DOHH2 (cell line): ENCODE measurements at regions not wholly inside any gene's neighbourhood (a gene's known extent, or its start where the extent isn't known, plus 50 kb on each side); places are given as distances from the start of the nearest gene placed in this dataset.

Experiments used
- H3F3A ChIP-seq: fragments of 200-600 bp; sonication (generic), shearing (Covaris generic); 2 replicates; pipeline ENCODE4 v1.6.0; 2016; ENCODE audit warnings: antibody characterized with exemption, mild to moderate bottlenecking; ENCODE audit not compliant: control insufficient read depth, insufficient read depth
- H3K27ac ChIP-seq: fragments of 200-600 bp; sonication (generic); 2 replicates; pipeline ENCODE4 v1.5.1; 2014; ENCODE audit warnings: low read depth, mild to moderate bottlenecking, low read length, moderate library complexity
- H3K27me3 ChIP-seq: fragments of 200-600 bp; sonication (generic); 2 replicates; pipeline ENCODE4 v1.6.1; 2014; ENCODE audit warnings: mild to moderate bottlenecking, low read length, mixed read lengths; ENCODE audit not compliant: control insufficient read depth
- H3K36me3 ChIP-seq: fragments of 200-600 bp; sonication (generic); 2 replicates; pipeline ENCODE4 v1.6.1; 2014; ENCODE audit warnings: mild to moderate bottlenecking, low read length, moderate library complexity, mixed read lengths; ENCODE audit not compliant: control insufficient read depth
- H3K4me1 ChIP-seq: fragments of 200-600 bp; sonication (generic); 2 replicates; pipeline ENCODE4 v1.6.1; 2014; ENCODE audit warnings: mild to moderate bottlenecking, low read length, mixed read lengths; ENCODE audit not compliant: control insufficient read depth
- H3K4me2 ChIP-seq: fragments of 200-600 bp; sonication (generic); 2 replicates; pipeline ENCODE4 v1.6.0; 2014; ENCODE audit warnings: mild to moderate bottlenecking, low read length, moderate library complexity
- H3K4me3 ChIP-seq: fragments of 200-600 bp; sonication (generic); 2 replicates; pipeline ENCODE4 v1.5.1; 2014; ENCODE audit warnings: mild to moderate bottlenecking, low read length, mixed read lengths
- H3K79me2 ChIP-seq: fragments of 200-600 bp; sonication (generic); 2 replicates; pipeline ENCODE4 v1.6.1; 2014; ENCODE audit warnings: mild to moderate bottlenecking, low read length, mixed read lengths; ENCODE audit not compliant: control insufficient read depth
- H3K9me2 ChIP-seq: fragments of 200-600 bp; sonication (generic); replicated peaks from 2 replicates; pipeline ENCODE4 v1.6.1; 2014; ENCODE audit warnings: mild to moderate bottlenecking, low read length, mixed read lengths; ENCODE audit not compliant: control insufficient read depth
- H3K9me3 ChIP-seq: fragments of 200-600 bp; sonication (generic); 2 replicates; pipeline ENCODE4 v1.6.1; 2014; ENCODE audit warnings: antibody characterized with exemption, low read length, mixed read lengths; ENCODE audit not compliant: control insufficient read depth, insufficient read depth
- H4K20me1 ChIP-seq: fragments of 200-600 bp; sonication (generic); 2 replicates; pipeline ENCODE4 v1.6.0; 2014; ENCODE audit warnings: low read depth, mild to moderate bottlenecking, antibody characterized with exemption, low read length, moderate library complexity; ENCODE audit not compliant: control insufficient read depth, insufficient read depth
- CTCF ChIP-seq: fragments of 200-600 bp; sonication (generic); IDR thresholded peaks from one replicate; pipeline ENCODE4 v1.5.1; 2014; ENCODE audit warnings: antibody characterized with exemption, mild to moderate bottlenecking, low read depth, low read length; ENCODE audit not compliant: poor library complexity, severe bottlenecking
- EZH2phosphoT487 ChIP-seq: fragments of 200-600 bp; sonication (generic); IDR thresholded peaks from 2 replicates; pipeline ENCODE4 v1.6.1; 2017; ENCODE audit warnings: borderline replicate concordance, mild to moderate bottlenecking, antibody characterized with exemption, low read length, moderate library complexity, mixed read lengths

GRCh38 chr2:190787743-190788235, 92.8 kb upstream of the GLS start:
- Histone ChIP-seq H3K79me2 (no peaks in the 10 kb centered on the region), H3K27ac (no peak overlapping the region), H3K9me3 (no peaks in the 10 kb centered on the region), H4K20me1 (no peaks in the 10 kb centered on the region), H3F3A (no peaks in the 10 kb centered on the region), H3K4me1 (no peaks in the 10 kb centered on the region), H3K4me2 (no peak overlapping the region), H3K36me3 (no peaks in the 10 kb centered on the region), H3K4me3 (no peak overlapping the region), H3K27me3 (peaks cover 4% of the 10 kb centered on the region; the same call in 1 of the 2 replicates), H3K9me2 (no peaks in the 10 kb centered on the region)
- no peak for TF ChIP-seq EZH2phosphoT487
- no peak for TF ChIP-seq CTCF

- H3K9me2 ChIP-seq, result no peaks in the 10 kb centered on the region
- H3K27ac ChIP-seq, result no peak overlapping the region
Observed at GRCh38 chr2:190789074-190790004, 91.3 kb upstream of the GLS start.

GRCh38 chr2:190791347-190791975, 89.2 kb upstream of the GLS start:
- no peak overlapping the region for H3K4me3 ChIP-seq
- no peak for TF ChIP-seq EZH2phosphoT487
- TF ChIP-seq CTCF, result no peak
- H3K27me3 ChIP-seq, result peaks cover 4% of the 10 kb centered on the region; the same call in 1 of the 2 replicates
- H4K20me1 ChIP-seq, result no peaks in the 10 kb centered on the region
- no peaks in the 10 kb centered on the region for H3K79me2 ChIP-seq
- H3K4me1 ChIP-seq, result no peaks in the 10 kb centered on the region
- no peaks in the 10 kb centered on the region for H3F3A ChIP-seq
- no peaks in the 10 kb centered on the region for H3K36me3 ChIP-seq
- H3K9me2 ChIP-seq, result no peaks in the 10 kb centered on the region
- H3K27ac ChIP-seq, result no peak overlapping the region
- no peaks in the 10 kb centered on the region for H3K9me3 ChIP-seq
- H3K4me2 ChIP-seq, result no peak overlapping the region

More at GRCh38 chr2:190789074-190790004, 91.3 kb upstream of the GLS start:
- Histone ChIP-seq H4K20me1 (no peaks in the 10 kb centered on the region), H3K4me3 (no peak overlapping the region), H3K79me2 (no peaks in the 10 kb centered on the region), H3K27me3 (peaks cover 4% of the 10 kb centered on the region; the same call in 1 of the 2 replicates), H3K36me3 (no peaks in the 10 kb centered on the region), H3F3A (no peaks in the 10 kb centered on the region), H3K9me3 (no peaks in the 10 kb centered on the region), H3K4me1 (no peaks in the 10 kb centered on the region), H3K4me2 (no peak overlapping the region)
- TF ChIP-seq CTCF, result no peak
- no peak for TF ChIP-seq EZH2phosphoT487
